GM23338 (cell line): ENCODE measurements at regions not wholly inside any gene's neighbourhood (a gene's known extent, or its start where the extent isn't known, plus 50 kb on each side); places are given as distances from the start of the nearest gene placed in this dataset.

Source experiments
- CREB1 ChIP-seq: fragments of 250-450 bp; sonication (Bioruptor Pico); IDR thresholded peaks from 2 replicates; pipeline ENCODE4 v1.5.0; 2020; ENCODE audit warnings: low read depth, mild to moderate bottlenecking, moderate library complexity
- EZH2 ChIP-seq: fragments of 200-600 bp; sonication (generic); IDR thresholded peaks from one replicate; pipeline ENCODE4 v1.8.0; 2017; ENCODE audit warnings: antibody characterized with exemption, mild to moderate bottlenecking, low read depth; ENCODE audit not compliant: unreplicated experiment
- EZH2phosphoT487 ChIP-seq: fragments of 200-600 bp; sonication (generic); IDR thresholded peaks from one replicate; pipeline ENCODE4 v1.8.1; 2018; ENCODE audit warnings: antibody characterized with exemption; ENCODE audit not compliant: unreplicated experiment
- NANOG ChIP-seq: IDR thresholded peaks from 2 replicates; pipeline ENCODE4 v1.6.1; 2016; ENCODE audit warnings: antibody characterized with exemption, borderline replicate concordance
- POLR2AphosphoS5 ChIP-seq: IDR thresholded peaks from 2 replicates; pipeline ENCODE4 v1.6.1; 2016; ENCODE audit warnings: antibody characterized with exemption, low read depth
- TF ChIP-seq, protein P1 (sequence below), 2 experiments: fragments of 200-600 bp in 1 of 2; sonication (generic) in 1 of 2; conservative IDR thresholded peaks; 2 replicates each; pipeline versions ENCODE4 v1.5.1 to v1.6.1; 2016 to 2017; ENCODE audit warnings: antibody characterized with exemption in 2 of 2, low read depth in 2 of 2, mild to moderate bottlenecking in 2 of 2, moderate library complexity in 1 of 2
- TF ChIP-seq, protein P2 (sequence below): IDR thresholded peaks from one replicate; pipeline ENCODE4 v1.6.1; 2018; ENCODE audit warnings: antibody characterized with exemption; ENCODE audit not compliant: unreplicated experiment

GRCh38 chr4:160091631-160092030 lies 988.8 kb downstream of the RAPGEF2 start:
- TF ChIP-seq, protein P1, sequence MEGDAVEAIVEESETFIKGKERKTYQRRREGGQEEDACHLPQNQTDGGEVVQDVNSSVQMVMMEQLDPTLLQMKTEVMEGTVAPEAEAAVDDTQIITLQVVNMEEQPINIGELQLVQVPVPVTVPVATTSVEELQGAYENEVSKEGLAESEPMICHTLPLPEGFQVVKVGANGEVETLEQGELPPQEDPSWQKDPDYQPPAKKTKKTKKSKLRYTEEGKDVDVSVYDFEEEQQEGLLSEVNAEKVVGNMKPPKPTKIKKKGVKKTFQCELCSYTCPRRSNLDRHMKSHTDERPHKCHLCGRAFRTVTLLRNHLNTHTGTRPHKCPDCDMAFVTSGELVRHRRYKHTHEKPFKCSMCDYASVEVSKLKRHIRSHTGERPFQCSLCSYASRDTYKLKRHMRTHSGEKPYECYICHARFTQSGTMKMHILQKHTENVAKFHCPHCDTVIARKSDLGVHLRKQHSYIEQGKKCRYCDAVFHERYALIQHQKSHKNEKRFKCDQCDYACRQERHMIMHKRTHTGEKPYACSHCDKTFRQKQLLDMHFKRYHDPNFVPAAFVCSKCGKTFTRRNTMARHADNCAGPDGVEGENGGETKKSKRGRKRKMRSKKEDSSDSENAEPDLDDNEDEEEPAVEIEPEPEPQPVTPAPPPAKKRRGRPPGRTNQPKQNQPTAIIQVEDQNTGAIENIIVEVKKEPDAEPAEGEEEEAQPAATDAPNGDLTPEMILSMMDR (conservative IDR thresholded peaks at IDR 0.05; ENCODE audit: low read depth in 2 of 2): no peak
- no peak for TF ChIP-seq POLR2AphosphoS5
- no peak for TF ChIP-seq EZH2phosphoT487
- TF ChIP-seq EZH2: no peak
- no peak for TF ChIP-seq NANOG
- TF ChIP-seq CREB1 (CRISPR knock-in tag): no peak
- TF ChIP-seq, protein P2, sequence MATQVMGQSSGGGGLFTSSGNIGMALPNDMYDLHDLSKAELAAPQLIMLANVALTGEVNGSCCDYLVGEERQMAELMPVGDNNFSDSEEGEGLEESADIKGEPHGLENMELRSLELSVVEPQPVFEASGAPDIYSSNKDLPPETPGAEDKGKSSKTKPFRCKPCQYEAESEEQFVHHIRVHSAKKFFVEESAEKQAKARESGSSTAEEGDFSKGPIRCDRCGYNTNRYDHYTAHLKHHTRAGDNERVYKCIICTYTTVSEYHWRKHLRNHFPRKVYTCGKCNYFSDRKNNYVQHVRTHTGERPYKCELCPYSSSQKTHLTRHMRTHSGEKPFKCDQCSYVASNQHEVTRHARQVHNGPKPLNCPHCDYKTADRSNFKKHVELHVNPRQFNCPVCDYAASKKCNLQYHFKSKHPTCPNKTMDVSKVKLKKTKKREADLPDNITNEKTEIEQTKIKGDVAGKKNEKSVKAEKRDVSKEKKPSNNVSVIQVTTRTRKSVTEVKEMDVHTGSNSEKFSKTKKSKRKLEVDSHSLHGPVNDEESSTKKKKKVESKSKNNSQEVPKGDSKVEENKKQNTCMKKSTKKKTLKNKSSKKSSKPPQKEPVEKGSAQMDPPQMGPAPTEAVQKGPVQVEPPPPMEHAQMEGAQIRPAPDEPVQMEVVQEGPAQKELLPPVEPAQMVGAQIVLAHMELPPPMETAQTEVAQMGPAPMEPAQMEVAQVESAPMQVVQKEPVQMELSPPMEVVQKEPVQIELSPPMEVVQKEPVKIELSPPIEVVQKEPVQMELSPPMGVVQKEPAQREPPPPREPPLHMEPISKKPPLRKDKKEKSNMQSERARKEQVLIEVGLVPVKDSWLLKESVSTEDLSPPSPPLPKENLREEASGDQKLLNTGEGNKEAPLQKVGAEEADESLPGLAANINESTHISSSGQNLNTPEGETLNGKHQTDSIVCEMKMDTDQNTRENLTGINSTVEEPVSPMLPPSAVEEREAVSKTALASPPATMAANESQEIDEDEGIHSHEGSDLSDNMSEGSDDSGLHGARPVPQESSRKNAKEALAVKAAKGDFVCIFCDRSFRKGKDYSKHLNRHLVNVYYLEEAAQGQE: no peak
